Forelimb muscle (tissue), 1 donor: ENCODE measurements at regions not wholly inside any gene's neighbourhood (a gene's known extent, or its start where the extent isn't known, plus 50 kb on each side); places are given as distances from the start of the nearest gene placed in this dataset.

Source experiments
- DNase-seq: peaks from one replicate; pipeline ENCODE4 v3.0.0-alpha.2; 2013; ENCODE audit warnings: low read depth

DNA sequence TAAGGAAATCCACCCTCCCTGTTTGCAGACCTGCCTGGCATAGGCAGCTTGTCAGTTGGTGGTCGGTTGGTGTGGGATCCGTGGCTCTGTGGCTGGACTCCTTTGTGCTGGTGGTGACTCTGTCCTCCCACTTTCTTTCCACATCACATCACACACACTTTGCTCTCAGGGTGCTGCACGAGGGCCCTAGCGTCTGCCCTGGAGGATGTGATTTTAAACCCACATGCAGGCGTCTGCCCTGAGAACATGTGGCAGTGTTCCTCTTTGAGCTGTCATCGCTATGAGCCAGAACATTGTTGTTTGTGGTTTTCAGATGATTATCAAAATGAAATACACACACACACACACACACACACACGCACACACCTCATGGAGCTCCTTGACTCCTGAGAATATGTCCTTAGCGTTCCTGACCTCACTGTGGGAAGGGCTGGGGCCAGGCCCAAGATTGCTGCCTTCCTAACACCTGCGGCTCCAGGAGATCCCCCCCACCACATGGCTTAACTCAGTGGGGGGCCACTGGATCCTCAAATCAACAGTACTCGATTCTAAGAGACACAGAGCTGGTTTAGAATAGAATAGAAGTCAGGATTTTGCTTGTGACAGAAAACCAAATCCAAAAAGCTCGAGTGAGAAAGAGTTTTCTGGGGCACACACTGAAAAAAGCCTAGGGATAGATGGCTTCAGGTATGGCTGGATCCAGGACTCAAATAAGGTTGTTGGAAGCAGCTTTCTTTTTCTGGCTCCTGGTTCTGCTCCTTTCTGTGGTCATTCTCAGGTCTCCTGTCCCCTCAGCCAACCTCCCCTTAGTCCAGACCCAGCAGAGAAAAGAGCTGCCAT, 54.8 kb downstream of the RTP5 start:
- DNase-seq: no peak

DNA sequence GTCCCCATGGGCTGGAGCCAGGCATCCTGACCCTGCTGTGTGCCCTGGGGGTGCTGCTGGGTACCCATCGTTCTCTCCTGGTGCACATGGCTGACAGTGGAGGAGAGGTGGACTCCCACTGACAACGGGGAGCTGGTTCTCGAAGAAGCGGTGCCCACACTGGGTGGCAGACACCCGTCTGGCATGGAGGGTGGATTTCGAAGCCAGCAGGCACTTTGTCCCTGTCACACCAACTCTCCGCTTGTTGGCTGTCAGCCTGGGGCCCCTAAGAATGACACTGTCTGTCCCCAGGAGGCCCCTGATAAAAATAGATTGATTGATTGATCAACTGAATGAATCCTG, 55.4 kb downstream of the RTP5 start:
- no peak for DNase-seq

- DNase-seq: no peak
These were observed 55.7 kb downstream of the RTP5 start for GRCh38 chr2:241925277-241925676.

- no peak for DNase-seq
These were observed 56.4 kb downstream of the RTP5 start for GRCh38 chr2:241925821-241926441.

GRCh38 chr2:241926541-241927311, 57.2 kb downstream of the RTP5 start:
- no peak for DNase-seq

- DNase-seq: no peak
These were observed 60.3 kb downstream of the RTP5 start for GRCh38 chr2:241929551-241930490.

DNA sequence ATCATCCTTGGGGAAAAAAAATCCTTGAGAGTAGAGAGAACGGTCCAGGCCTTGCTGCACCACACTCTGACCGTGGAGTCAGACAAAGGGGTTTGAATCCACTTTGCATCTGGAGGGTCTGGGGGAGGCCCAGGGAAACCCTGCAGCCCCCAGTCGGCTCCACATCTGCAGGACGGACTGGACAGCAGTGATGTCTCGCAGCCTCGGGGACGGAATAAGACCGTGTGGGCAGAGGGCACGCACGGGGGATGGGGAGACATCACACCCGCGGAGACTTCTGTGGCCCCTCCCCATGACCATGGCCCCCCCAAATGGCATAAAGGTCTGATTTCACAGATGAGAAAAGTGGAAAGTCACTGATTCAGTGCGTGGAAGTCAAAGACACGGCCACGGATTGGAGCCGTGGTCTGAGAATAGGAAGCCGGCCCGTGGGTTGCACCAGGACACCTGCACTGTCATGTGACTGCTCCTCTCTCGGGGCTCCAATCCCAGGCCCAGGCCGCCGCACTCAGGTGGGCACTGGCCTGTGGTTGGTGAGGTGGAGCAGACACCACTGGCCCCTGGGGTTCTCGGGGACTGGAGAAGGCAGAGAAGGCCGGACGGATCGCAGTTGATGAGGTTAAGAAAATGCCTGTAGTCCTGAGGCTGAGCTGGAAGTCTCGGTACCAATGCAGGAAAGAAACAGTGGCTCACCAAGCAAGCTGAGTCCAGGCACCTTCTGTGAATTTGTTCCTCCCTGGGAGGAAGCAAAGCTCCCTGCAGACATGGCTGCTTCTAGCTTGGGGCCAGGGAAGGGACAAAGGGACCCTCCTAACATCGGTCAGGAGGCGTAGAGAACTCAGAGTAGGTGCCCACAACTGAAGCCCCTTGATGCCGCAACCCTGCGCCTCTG, 61.8 kb downstream of the RTP5 start:
- no peak for DNase-seq

GRCh38 chr2:241931976-241932898, 62.7 kb downstream of the RTP5 start:
- DNase-seq: no peak

- no peak for DNase-seq
These were observed 63.3 kb downstream of the RTP5 start for GRCh38 chr2:241932899-241933178.

- DNase-seq: no peak
These were observed 63.8 kb downstream of the RTP5 start for GRCh38 chr2:241933179-241933911.

GRCh38 chr2:241935314-241935713, 65.8 kb downstream of the RTP5 start:
- DNase-seq: no peak

- DNase-seq: no peak
These were observed 66.2 kb downstream of the RTP5 start for GRCh38 chr2:241935774-241936173.

GRCh38 chr2:241936457-241937133, 67.1 kb downstream of the RTP5 start:
- no peak for DNase-seq

DNA sequence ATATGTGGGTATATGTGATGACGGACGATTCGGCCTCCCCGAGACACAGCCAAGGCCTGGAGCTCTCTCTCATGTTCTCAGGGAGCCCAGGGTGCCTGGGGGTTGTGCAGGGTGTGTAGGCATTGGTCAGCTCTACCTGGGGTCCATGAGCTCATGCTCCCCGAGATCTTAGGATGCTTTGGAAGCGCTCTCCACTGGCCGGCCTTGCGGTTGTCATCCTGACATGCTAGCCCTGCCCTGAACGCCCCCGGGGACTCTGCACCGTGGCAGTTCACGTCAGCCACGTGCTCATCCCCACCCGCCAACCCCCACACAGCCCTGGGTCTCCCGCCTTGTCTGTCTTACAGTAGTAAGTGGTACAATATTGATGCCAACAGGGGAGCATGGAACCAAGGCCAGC, 67.8 kb downstream of the RTP5 start:
- no peak for DNase-seq

GRCh38 chr2:241939541-241939940, 70.0 kb downstream of the RTP5 start:
- DNase-seq: no peak

- DNase-seq: no peak
These were observed 70.8 kb downstream of the RTP5 start for GRCh38 chr2:241940329-241940728.

DNA sequence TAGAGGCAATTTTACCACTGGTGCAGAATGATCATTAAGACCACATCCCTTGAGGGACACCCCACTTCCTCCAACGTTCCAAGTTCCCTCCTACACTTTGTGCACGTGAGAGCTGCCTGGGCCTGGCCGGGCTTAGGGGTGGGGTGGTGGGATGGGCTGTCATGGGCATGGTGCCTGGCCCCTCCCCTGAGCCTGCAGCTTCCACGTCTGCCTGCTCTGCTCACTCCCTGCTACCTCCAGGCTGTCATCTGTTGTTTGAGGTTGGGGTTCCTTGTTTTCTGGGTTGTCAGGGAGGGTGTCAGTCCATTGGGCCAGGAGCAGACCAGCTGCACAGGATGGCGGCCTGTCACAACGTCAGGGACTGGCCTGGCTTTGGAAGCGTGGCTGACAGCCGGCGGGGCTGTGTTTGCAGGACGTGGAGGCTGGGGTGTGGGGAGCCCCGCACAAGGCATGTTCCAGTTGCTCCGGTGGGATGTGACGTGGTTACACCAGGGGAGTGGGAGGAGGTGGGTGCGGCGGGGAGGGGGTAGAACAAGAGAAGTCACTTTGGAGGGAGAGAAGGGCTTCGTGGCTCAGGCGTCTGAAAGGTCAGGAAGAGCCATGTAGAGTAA, 72.3 kb downstream of the RTP5 start:
- DNase-seq: no peak
